B cell (primary cell): ENCODE measurements at regions not wholly inside any gene's neighbourhood (a gene's known extent, or its start where the extent isn't known, plus 50 kb on each side); places are given as distances from the start of the nearest gene placed in this dataset.

Source experiments
- ATAC-seq: fragments of 200-7000 bp; cut with Tn5 transposase; one replicate; pipeline ENCODE4 v1.10.0; 2021; ENCODE audit warnings: low read depth, mild to moderate bottlenecking, moderate number of reproducible peaks, moderate library complexity
- CTCF ChIA-PET: fragments of 350-600 bp; sonication (Branson Sonifier 250); formaldehyde crosslinking; loops from one replicate; lab custom pipeline; 2021; ENCODE audit warnings: antibody characterized with exemption, inconsistent platforms; lab: Charles Lee
- POLR2A ChIA-PET: fragments of 350-600 bp; sonication (Branson Sonifier 250); formaldehyde crosslinking; loops from one replicate; lab custom pipeline; 2021; ENCODE audit warnings: antibody characterized with exemption; lab: Charles Lee
- DNase-seq: peaks from one replicate; pipeline ENCODE4 v3.0.0; 2013
- H2AFZ ChIP-seq: 2 replicates; pipeline ENCODE4 v1.6.1; 2012; ENCODE audit warnings: mild to moderate bottlenecking, low read depth, low read length; ENCODE audit not compliant: insufficient read depth, poor library complexity, severe bottlenecking
- H3K27ac ChIP-seq, 2 donors: 1 replicate in 1 of 2; 2 replicates in 1 of 2; pipeline ENCODE4 v1.5.1; 2012 to 2013; ENCODE audit warnings: low read length in 2 of 2, mild to moderate bottlenecking in 2 of 2, moderate library complexity in 1 of 2
- H3K27me3 ChIP-seq, 4 experiments: fragments of 200-600 bp in 1 of 4; sonication (generic) in 1 of 4; replicated peaks in 1 of 4; 1 replicate in 2 of 4; 2 replicates in 2 of 4; pipeline versions ENCODE4 v1.6.1 to v1.7.0; 2013 to 2016; ENCODE audit warnings: low read length in 3 of 4, mild to moderate bottlenecking in 2 of 4, mixed read lengths in 1 of 4, moderate library complexity in 1 of 4; ENCODE audit not compliant: insufficient read depth in 4 of 4, control insufficient read depth in 3 of 4; ENCODE audit errors: control extremely low read depth in 1 of 4
- H3K36me3 ChIP-seq, 2 experiments: replicated peaks in 1 of 2; 1 replicate in 1 of 2; 2 replicates in 1 of 2; pipeline versions ENCODE4 v1.6.1 to v1.7.1; 2013; ENCODE audit warnings: low read length in 1 of 2; ENCODE audit not compliant: insufficient read depth in 2 of 2, control insufficient read depth in 1 of 2; ENCODE audit errors: control extremely low read depth in 1 of 2, extremely low read depth in 1 of 2
- H3K4me1 ChIP-seq, 2 donors: fragments of 200-600 bp in 1 of 2; sonication (generic) in 1 of 2; 1 replicate in 1 of 2; 2 replicates in 1 of 2; pipeline versions ENCODE4 v1.5.1 to v1.6.1; 2013 to 2017; ENCODE audit warnings: low read length in 2 of 2; ENCODE audit not compliant: control insufficient read depth in 2 of 2, insufficient read depth in 2 of 2
- H3K4me2 ChIP-seq: replicated peaks from 2 replicates; pipeline ENCODE3; 2012; ENCODE audit warnings: mild to moderate bottlenecking, low read depth, low read length; ENCODE audit not compliant: poor library complexity, severe bottlenecking
- H3K4me3 ChIP-seq, 5 experiments: fragments of 200-600 bp in 1 of 5; sonication (generic) in 1 of 5; 1 replicate in 3 of 5; 2 replicates in 2 of 5; pipeline versions ENCODE4 v1.5.1 to v1.7.0; 2011 to 2016; ENCODE audit warnings: low read length in 4 of 5, mild to moderate bottlenecking in 4 of 5, low read depth in 2 of 5, control low read depth in 1 of 5, moderate library complexity in 1 of 5; ENCODE audit not compliant: insufficient read depth in 1 of 5; ENCODE audit errors: control extremely low read depth in 1 of 5, extremely low read depth in 1 of 5
- H3K79me2 ChIP-seq: fragments of 200-600 bp; sonication (generic); one replicate; pipeline ENCODE4 v1.6.0; 2016; ENCODE audit warnings: low read length; ENCODE audit not compliant: control insufficient read depth, insufficient read depth
- H3K9ac ChIP-seq: fragments of 200-600 bp; sonication (generic); 2 replicates; pipeline ENCODE4 v1.6.1; 2017; ENCODE audit warnings: mild to moderate bottlenecking, low read length, moderate library complexity
- H3K9me3 ChIP-seq, 3 donors: one replicate each; pipeline versions ENCODE4 v1.6.1 to v1.7.1; 2013; ENCODE audit warnings: low read length in 2 of 3; ENCODE audit not compliant: control insufficient read depth in 2 of 3, insufficient read depth in 1 of 3; ENCODE audit errors: control extremely low read depth in 1 of 3
- H4K20me1 ChIP-seq: 2 replicates; pipeline ENCODE4 v1.6.0; 2012; ENCODE audit warnings: mild to moderate bottlenecking, low read length; ENCODE audit not compliant: insufficient read depth, control insufficient read depth, poor library complexity, severe bottlenecking
- H3K27ac Mint-ChIP-seq: one replicate; pipeline ENCODE4 v1.8.0; 2021; ENCODE audit warnings: mixed read lengths
- H3K27me3 Mint-ChIP-seq: one replicate; pipeline ENCODE4 v1.8.0; 2021; ENCODE audit warnings: mixed read lengths
- H3K4me1 Mint-ChIP-seq: one replicate; pipeline ENCODE4 v1.8.0; 2021; ENCODE audit warnings: mixed read lengths
- H3K4me3 Mint-ChIP-seq: one replicate; pipeline ENCODE4 v1.8.0; 2021; ENCODE audit warnings: mixed read lengths
- H3K9me3 Mint-ChIP-seq: one replicate; pipeline ENCODE4 v1.8.0; 2022; ENCODE audit warnings: mixed read lengths; ENCODE audit not compliant: insufficient read depth
- CTCF ChIP-seq: fragments of 200-600 bp; IDR thresholded peaks from one replicate; pipeline ENCODE4 v1.8.0; 2022; ENCODE audit warnings: antibody characterized with exemption, mild to moderate bottlenecking
- EZH2 ChIP-seq: IDR thresholded peaks from 2 replicates; pipeline ENCODE4 v1.6.1; 2012; ENCODE audit warnings: borderline replicate concordance, low read depth, mild to moderate bottlenecking, moderate library complexity, low read length; ENCODE audit not compliant: insufficient read depth, poor library complexity, severe bottlenecking
- whole genome bisulfite sequencing: methylation state at CpG from one replicate; pipeline ENCODE4 v1.1.5; 2013; ENCODE audit warnings: missing lambda C conversion rate; ENCODE audit not compliant: insufficient coverage; 5-methylcytosine and 5-hydroxymethylcytosine counted together
- intact Hi-C: fragments of 100-400 bp; cut with micrococcal nuclease; formaldehyde crosslinking; loops from one replicate; pipeline ENCODE4 v1.10.0; 2022

- CTCF ChIA-PET, result no interaction called here
- intact Hi-C loops, result no loop called here
Measured at GRCh38 chr2:185640588-185640987, 98.0 kb upstream of the FSIP2 start.

GRCh38 chr2:185643434-185643833, 95.2 kb upstream of the FSIP2 start:
- H3K4me3 Mint-ChIP-seq, result no peak overlapping the region
- peaks cover 0 to 1% (median 0%) of the 10 kb centered on the region in 3 donors for H3K9me3 ChIP-seq
- H3K27ac Mint-ChIP-seq, result no peak overlapping the region
- no peaks in the 10 kb centered on the region for H3K9me3 Mint-ChIP-seq
- no peak for ATAC-seq
- ChIA-PET CTCF (no interaction called here), POLR2A (no interaction called here)
- no peak overlapping the region for H3K4me2 ChIP-seq
- H3K4me1 Mint-ChIP-seq, result no peaks in the 10 kb centered on the region
- WGBS, result no CpG with 5 or more reads among the region's 1 CpG
- no peaks in the 10 kb centered on the region for H3K27me3 Mint-ChIP-seq
- no peaks in the 10 kb centered on the region for H3K36me3 ChIP-seq
- H4K20me1 ChIP-seq, result no peaks in the 10 kb centered on the region
- no peak overlapping the region for H2AFZ ChIP-seq
- no peak overlapping the region for H3K9ac ChIP-seq
- no peak for DNase-seq
- no peak for TF ChIP-seq CTCF
- TF ChIP-seq EZH2, result no peak
- intact Hi-C loops, result no loop called here
- H3K79me2 ChIP-seq, result no peaks in the 10 kb centered on the region
- no peaks in the 10 kb centered on the region for H3K4me1 ChIP-seq
- no peaks in the 10 kb centered on the region for H3K27me3 ChIP-seq
- no peak overlapping the region for H3K4me3 ChIP-seq
- no peak overlapping the region for H3K27ac ChIP-seq

More at GRCh38 chr2:185640588-185640987, 98.0 kb upstream of the FSIP2 start:
- TF ChIP-seq EZH2 (no peak), CTCF (no peak)
- WGBS, result 83% methylated on average over 1 of the region's 1 CpG
- Mint-ChIP-seq H3K4me3 (no peak overlapping the region), H3K27me3 (no peaks in the 10 kb centered on the region), H3K9me3 (no peaks in the 10 kb centered on the region), H3K4me1 (no peaks in the 10 kb centered on the region), H3K27ac (no peak overlapping the region)
- Histone ChIP-seq H3K36me3 (no peaks in the 10 kb centered on the region), H3K4me2 (no peak overlapping the region), H3K9ac (no peak overlapping the region), H3K4me3 (no peak overlapping the region), H3K27me3 (no peaks in the 10 kb centered on the region), H3K4me1 (no peaks in the 10 kb centered on the region), H3K79me2 (no peaks in the 10 kb centered on the region), H2AFZ (no peak overlapping the region), H4K20me1 (no peaks in the 10 kb centered on the region), H3K9me3 (peaks cover 0 to 1% (median 0%) of the 10 kb centered on the region in 3 donors), H3K27ac (no peak overlapping the region)
- no peak for DNase-seq
- no peak for ATAC-seq
- POLR2A ChIA-PET, result no interaction called here
